Coronary artery (tissue), 2 donors: ENCODE measurements at regions not wholly inside any gene's neighbourhood (a gene's known extent, or its start where the extent isn't known, plus 50 kb on each side); places are given as distances from the start of the nearest gene placed in this dataset.

Experiments used
- DNase-seq: peaks from one replicate; pipeline ENCODE4 v3.0.0-alpha.2; 2017; ENCODE audit warnings: low spot score
- H3K27ac ChIP-seq, 2 donors: fragments of 200-600 bp; sonication (generic); one replicate each; pipeline ENCODE4 v1.5.1; 2016 to 2019
- H3K4me3 ChIP-seq: fragments of 200-600 bp; sonication (generic); 2 replicates; pipeline ENCODE4 v1.5.1; 2016; ENCODE audit warnings: mild to moderate bottlenecking, moderate library complexity
- TF ChIP-seq, protein P1 (sequence below): fragments of 200-600 bp; sonication (generic); IDR thresholded peaks from one replicate; pipeline ENCODE4 v1.5.1; 2019; ENCODE audit warnings: antibody characterized with exemption

DNA sequence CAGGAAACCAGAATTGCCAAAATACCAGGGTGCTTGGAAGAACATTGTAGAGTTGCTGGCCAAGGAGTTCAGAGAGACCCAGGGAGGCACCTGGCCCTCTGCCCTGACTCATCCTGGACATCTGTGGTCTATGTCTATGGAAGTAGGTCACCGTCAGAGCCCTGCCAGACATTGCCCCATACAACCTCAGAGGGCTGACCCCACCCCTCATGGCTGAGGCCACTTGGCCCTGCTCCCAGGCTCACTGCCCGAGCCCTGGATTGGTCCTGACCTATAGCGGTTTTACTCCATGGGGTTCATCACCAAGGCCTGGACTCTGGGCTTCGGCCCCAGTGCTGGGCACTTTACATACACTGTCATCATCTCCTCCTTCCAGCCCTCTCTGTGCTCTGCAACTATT lies 233.1 kb downstream of the PTPRU start:
- Histone ChIP-seq H3K27ac (no peak overlapping the region), H3K4me3 (no peak overlapping the region)
- no peak for DNase-seq
- TF ChIP-seq, protein P1, sequence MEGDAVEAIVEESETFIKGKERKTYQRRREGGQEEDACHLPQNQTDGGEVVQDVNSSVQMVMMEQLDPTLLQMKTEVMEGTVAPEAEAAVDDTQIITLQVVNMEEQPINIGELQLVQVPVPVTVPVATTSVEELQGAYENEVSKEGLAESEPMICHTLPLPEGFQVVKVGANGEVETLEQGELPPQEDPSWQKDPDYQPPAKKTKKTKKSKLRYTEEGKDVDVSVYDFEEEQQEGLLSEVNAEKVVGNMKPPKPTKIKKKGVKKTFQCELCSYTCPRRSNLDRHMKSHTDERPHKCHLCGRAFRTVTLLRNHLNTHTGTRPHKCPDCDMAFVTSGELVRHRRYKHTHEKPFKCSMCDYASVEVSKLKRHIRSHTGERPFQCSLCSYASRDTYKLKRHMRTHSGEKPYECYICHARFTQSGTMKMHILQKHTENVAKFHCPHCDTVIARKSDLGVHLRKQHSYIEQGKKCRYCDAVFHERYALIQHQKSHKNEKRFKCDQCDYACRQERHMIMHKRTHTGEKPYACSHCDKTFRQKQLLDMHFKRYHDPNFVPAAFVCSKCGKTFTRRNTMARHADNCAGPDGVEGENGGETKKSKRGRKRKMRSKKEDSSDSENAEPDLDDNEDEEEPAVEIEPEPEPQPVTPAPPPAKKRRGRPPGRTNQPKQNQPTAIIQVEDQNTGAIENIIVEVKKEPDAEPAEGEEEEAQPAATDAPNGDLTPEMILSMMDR = no peak

DNA sequence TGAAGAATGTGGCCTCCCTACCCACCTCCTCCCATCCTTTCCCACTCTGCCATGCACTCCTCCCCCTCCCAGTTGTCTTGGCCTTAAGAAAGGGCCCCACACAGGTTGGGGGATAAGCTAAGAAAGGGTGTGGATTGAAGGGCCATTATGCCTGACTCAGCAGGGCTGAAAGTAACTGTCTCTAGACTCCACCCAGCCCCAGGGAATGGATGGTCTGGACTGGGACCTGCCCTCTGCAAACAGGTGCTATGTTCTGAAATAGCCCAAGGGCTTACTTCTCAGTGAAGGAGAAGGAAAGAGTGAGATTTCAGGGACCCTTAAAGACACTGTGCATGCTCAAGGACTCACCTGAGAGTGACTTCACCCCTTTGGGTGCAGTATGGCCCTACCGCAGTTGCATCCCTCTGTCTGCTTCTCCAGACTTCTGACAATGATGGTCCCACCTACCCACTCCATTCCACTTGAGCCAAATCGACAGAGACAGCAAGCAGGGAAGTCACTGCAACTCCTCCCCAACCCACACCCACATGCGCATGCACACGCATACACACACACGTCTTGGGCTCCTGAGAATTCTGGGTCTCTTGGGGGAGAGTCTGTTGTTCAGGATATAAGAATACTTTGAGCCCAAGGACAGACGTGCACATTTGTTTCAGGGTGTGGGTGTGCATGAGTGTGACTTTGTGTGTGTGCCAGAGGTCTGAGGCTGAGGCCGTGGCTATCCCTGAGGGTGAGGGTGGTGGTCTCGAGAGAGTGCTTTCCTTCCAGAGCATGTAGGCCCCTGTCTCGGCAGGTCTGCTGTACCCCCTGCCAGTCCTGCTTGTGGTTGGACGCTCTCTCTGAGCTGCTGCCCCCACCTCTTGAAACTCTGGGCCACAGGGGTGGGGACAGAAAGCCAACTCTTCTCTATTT lies 231.9 kb downstream of the PTPRU start:
- no peak for DNase-seq
- TF ChIP-seq, protein P1 = no peak
- H3K4me3 ChIP-seq = no peak overlapping the region
- no peak overlapping the region for H3K27ac ChIP-seq

DNA sequence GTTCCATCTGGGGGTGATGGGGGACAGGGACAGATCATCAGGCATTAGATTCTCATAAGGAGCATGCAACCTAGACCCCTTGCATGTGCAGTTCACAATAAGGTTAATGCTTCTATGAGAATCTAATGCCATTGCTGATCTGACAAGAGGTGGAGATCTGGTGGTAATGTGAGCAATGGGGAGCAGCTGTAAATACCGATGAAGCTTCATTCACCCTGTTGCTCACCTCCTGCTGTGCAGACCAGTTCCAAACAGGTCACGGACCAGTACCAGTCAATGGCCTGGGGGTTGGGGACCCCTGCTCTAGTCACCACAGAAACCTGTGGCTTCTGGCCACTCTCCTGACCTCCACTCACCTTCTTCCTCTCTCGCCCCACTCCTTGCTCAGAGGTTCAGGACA lies 229.9 kb downstream of the PTPRU start:
- no peak overlapping the region for H3K4me3 ChIP-seq
- TF ChIP-seq, protein P1 = no peak
- H3K27ac ChIP-seq = no peak overlapping the region
- DNase-seq = no peak

DNA sequence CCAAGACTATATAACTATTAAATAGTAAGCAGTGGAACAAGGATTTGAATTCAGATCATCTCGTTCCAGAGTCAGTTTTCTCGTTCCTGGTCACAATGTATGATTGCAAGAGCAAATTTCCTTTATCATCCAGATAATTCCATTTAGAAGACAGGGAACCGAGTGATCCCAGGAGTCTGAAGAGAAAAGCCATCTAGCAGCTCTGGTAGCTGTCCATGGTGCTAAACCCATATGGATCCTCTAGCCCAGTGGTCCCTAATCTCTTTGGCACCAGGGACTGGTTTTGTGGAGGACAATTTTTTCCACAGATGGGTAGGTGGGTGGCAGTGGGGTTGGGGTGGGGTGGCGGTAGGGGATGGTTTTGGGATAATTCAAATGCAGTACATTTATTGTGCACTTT lies 229.4 kb downstream of the PTPRU start:
- TF ChIP-seq, protein P1 = no peak
- Histone ChIP-seq H3K27ac (no peak overlapping the region), H3K4me3 (no peak overlapping the region)
- no peak for DNase-seq

DNA sequence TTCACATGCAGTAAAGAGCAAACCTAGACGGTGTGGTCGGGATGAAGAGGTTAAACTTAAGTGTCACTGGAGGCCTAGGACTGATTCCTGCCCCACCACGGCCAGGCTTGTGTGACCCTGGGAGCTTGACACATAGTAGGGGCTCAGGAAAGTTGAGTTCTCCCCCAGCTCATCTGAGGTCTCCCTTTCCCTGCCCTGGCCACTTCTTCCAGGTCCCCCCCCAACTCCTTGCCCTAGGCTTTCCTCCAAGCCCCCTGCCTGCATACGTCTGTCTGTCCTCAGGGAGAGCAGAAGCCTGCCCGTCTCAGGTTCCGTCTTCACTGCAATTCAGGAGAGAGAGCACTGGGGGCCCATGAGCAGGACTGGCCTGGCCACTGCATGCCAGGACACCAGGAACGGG lies 225.8 kb downstream of the PTPRU start:
- TF ChIP-seq, protein P1 = no peak
- Histone ChIP-seq H3K4me3 (no peak overlapping the region), H3K27ac (no peak overlapping the region)
- DNase-seq = no peak

DNA sequence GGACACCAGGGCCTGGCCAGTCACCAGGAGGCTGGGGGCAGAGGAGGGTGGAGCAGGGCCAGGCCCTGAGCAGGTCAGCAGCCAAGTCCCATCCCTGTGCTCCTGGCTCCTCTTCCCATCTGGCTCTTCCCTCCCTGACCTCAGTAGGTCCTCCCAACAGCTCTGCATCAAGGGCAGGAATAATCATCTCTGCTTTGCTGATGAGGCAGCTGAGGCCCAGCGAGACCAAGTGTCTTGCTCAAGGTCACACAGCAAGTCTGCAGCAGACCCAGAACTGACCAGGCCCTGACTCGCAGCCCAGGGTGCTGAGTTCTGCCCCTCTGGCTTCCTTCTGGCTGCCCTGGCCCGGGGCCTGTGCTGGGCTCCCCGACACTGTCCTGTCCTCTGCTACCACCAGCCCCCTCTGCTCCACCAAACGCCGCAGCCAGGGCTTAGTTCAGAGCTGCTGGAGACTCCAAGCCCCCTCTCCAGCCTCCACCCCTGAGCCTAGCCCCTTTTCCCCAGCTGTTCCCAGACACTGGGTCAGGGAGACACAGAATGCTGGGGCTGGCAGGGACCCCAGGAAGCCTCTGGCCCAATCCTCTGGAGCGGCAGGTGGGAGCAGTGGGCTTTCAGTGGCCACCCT lies 224.9 kb downstream of the PTPRU start:
- no peak for DNase-seq
- TF ChIP-seq, protein P1 = no peak
- H3K27ac ChIP-seq = no peak overlapping the region
- H3K4me3 ChIP-seq = no peak overlapping the region

DNA sequence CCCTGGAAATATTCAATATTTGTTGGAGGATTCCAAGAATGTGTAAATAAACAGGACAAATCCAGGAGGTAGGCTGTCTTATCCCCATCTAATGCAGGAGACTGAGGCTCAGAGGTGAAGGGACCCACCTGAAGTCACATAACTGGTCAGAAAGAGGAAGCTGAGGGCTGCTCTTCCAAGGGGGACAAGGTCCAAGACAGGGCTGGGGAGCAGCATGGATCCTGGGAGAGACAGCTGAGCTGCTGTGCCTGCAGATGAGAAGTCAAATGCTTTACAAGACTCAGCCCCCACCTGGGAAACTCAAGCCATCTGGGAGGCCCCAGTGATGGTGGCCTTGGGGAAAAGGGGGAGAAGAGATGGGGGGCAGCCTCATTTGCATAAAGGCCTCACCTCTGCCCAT lies 224.4 kb downstream of the PTPRU start:
- no peak for DNase-seq
- Histone ChIP-seq H3K27ac (no peak overlapping the region), H3K4me3 (no peak overlapping the region)
- TF ChIP-seq, protein P1 = no peak
